Neuronal stem cell (in vitro differentiated cells): ENCODE measurements at regions not wholly inside any gene's neighbourhood (a gene's known extent, or its start where the extent isn't known, plus 50 kb on each side); places are given as distances from the start of the nearest gene placed in this dataset.
"Not testable (repeated sequence)": the region's sequence is repeated elsewhere in the genome, so short reads cannot be mapped to it uniquely, and the experiment has no call there.

Source experiments
- DNase-seq: peaks from one replicate; pipeline ENCODE4 v3.0.0-alpha.2; 2013; ENCODE audit warnings: low spot score
- H2AFZ ChIP-seq: one replicate; pipeline ENCODE4 v1.6.1; 2013; ENCODE audit warnings: mild to moderate bottlenecking, low read length, inconsistent platforms
- H2AK5ac ChIP-seq: 2 replicates; pipeline ENCODE4 v1.6.1; 2013; ENCODE audit warnings: low read depth, mild to moderate bottlenecking, inconsistent platforms, low read length, moderate library complexity, mixed read lengths
- H2BK120ac ChIP-seq: 2 replicates; pipeline ENCODE4 v1.6.1; 2013; ENCODE audit warnings: low read depth, mild to moderate bottlenecking, inconsistent platforms, low read length, moderate library complexity, mixed read lengths
- H2BK12ac ChIP-seq: one replicate; pipeline ENCODE4 v1.6.1; 2013; ENCODE audit warnings: low read length, inconsistent platforms
- H2BK15ac ChIP-seq: 2 replicates; pipeline ENCODE4 v1.6.1; 2013; ENCODE audit warnings: mild to moderate bottlenecking, low read length, inconsistent platforms, mixed read lengths
- H2BK5ac ChIP-seq: one replicate; pipeline ENCODE4 v1.6.1; 2013; ENCODE audit warnings: inconsistent platforms, mild to moderate bottlenecking, low read length, moderate library complexity
- H3K14ac ChIP-seq: one replicate; pipeline ENCODE4 v1.6.1; 2013; ENCODE audit warnings: low read length, inconsistent platforms
- H3K18ac ChIP-seq: 2 replicates; pipeline ENCODE4 v1.6.1; 2013; ENCODE audit warnings: low read length, inconsistent platforms
- H3K23ac ChIP-seq: 2 replicates; pipeline ENCODE4 v1.6.1; 2013; ENCODE audit warnings: low read depth, mild to moderate bottlenecking, mixed read lengths, low read length, inconsistent platforms; ENCODE audit not compliant: poor library complexity
- H3K27ac ChIP-seq: replicated peaks from 3 replicates; pipeline ENCODE4 v1.5.1; 2013; ENCODE audit warnings: low read length, inconsistent platforms
- H3K27me3 ChIP-seq, 3 experiments: 2 replicates each; pipeline ENCODE4 v1.6.1; 2013; ENCODE audit warnings: low read length in 3 of 3, mild to moderate bottlenecking in 2 of 3, inconsistent platforms in 1 of 3, low read depth in 1 of 3, mixed read lengths in 1 of 3, moderate library complexity in 1 of 3; ENCODE audit not compliant: control insufficient read depth in 3 of 3, insufficient read depth in 3 of 3
- H3K36me3 ChIP-seq, 2 donors: replicated peaks in 1 of 2; 2 replicates each; pipeline ENCODE4 v1.6.1; 2013; ENCODE audit warnings: low read length in 2 of 2; ENCODE audit not compliant: control insufficient read depth in 2 of 2, insufficient read depth in 2 of 2
- H3K4ac ChIP-seq: 2 replicates; pipeline ENCODE4 v1.6.1; 2013; ENCODE audit warnings: inconsistent platforms, mild to moderate bottlenecking, low read length, moderate library complexity
- H3K4me1 ChIP-seq, 2 donors: 1 replicate in 1 of 2; 2 replicates in 1 of 2; pipeline ENCODE4 v1.6.1; 2013; ENCODE audit warnings: low read length in 2 of 2, low read depth in 1 of 2; ENCODE audit not compliant: control insufficient read depth in 2 of 2, insufficient read depth in 1 of 2
- H3K4me2 ChIP-seq: one replicate; pipeline ENCODE4 v1.6.1; 2013; ENCODE audit warnings: mild to moderate bottlenecking, low read length, inconsistent platforms; ENCODE audit not compliant: insufficient read depth, poor library complexity, severe bottlenecking
- H3K4me3 ChIP-seq, 2 donors: 2 replicates each; pipeline ENCODE4 v1.5.1; 2013; ENCODE audit warnings: low read length in 2 of 2, mild to moderate bottlenecking in 2 of 2, inconsistent platforms in 1 of 2, moderate library complexity in 1 of 2
- H3K79me1 ChIP-seq: one replicate; pipeline ENCODE4 v1.6.1; 2013; ENCODE audit warnings: low read depth, mild to moderate bottlenecking, inconsistent platforms, low read length, moderate library complexity
- H3K9ac ChIP-seq: one replicate; pipeline ENCODE4 v1.6.1; 2013; ENCODE audit warnings: mild to moderate bottlenecking, low read depth, low read length, inconsistent platforms; ENCODE audit not compliant: poor library complexity
- H3K9me3 ChIP-seq, 2 donors: replicated peaks in 1 of 2; 2 replicates each; pipeline versions ENCODE3 to v1.6.1; 2013; ENCODE audit warnings: low read length in 2 of 2, mild to moderate bottlenecking in 2 of 2, inconsistent platforms in 1 of 2, low read depth in 1 of 2, mixed read lengths in 1 of 2, moderate library complexity in 1 of 2; ENCODE audit not compliant: control insufficient read depth in 2 of 2, insufficient read depth in 1 of 2
- H4K8ac ChIP-seq: one replicate; pipeline ENCODE4 v1.6.1; 2013; ENCODE audit warnings: low read depth, mild to moderate bottlenecking, inconsistent platforms, low read length, moderate library complexity
- H4K91ac ChIP-seq: one replicate; pipeline ENCODE4 v1.6.1; 2013; ENCODE audit warnings: low read length, low read depth, mild to moderate bottlenecking, inconsistent platforms; ENCODE audit not compliant: poor library complexity
- WGBS, 2 donors: extraction: QIAGEN DNeasy Blood & Tissue Kit; methylation state at CpG; one replicate each; pipeline ENCODE4 v1.1.7; 2013; ENCODE audit warnings: missing lambda C conversion rate in 2 of 2, mixed read lengths in 1 of 2; ENCODE audit not compliant: insufficient read length in 2 of 2, insufficient replicate concordance in 1 of 2; ENCODE audit errors: extremely low coverage in 2 of 2; 5-methylcytosine and 5-hydroxymethylcytosine counted together

GRCh38 chr13:19362946-19363510, 181.4 kb upstream of the TUBA3C start:
- Histone ChIP-seq H3K27ac (no peak overlapping the region), H3K4me1 (no peaks in the 10 kb centered on the region), H2AK5ac (no peak overlapping the region), H3K23ac (no peak overlapping the region), H2BK120ac (no peak overlapping the region), H3K4me2 (no peak overlapping the region), H2BK12ac (no peak overlapping the region), H3K27me3 (no peaks in the 10 kb centered on the region), H3K9me3 (peaks cover 0 to 3% of the 10 kb centered on the region in 2 donors), H3K18ac (no peak overlapping the region), H4K91ac (no peak overlapping the region), H4K8ac (no peak overlapping the region), H3K4ac (no peak overlapping the region), H3K79me1 (no peaks in the 10 kb centered on the region), H3K4me3 (no peak overlapping the region), H3K9ac (no peak overlapping the region), H3K36me3 (no peaks in the 10 kb centered on the region), H2BK5ac (no peak overlapping the region), H2AFZ (no peak overlapping the region), H2BK15ac (no peak overlapping the region), H3K14ac (no peak overlapping the region)
- DNase-seq: no peak
- WGBS, 2 donors: no CpG with 5 or more reads among the region's 2 CpGs

GRCh38 chr13:19359697-19360096, 178.1 kb upstream of the TUBA3C start:
- DNase-seq, H2BK120ac ChIP-seq, H3K9me3 ChIP-seq, H3K18ac ChIP-seq, H3K27ac ChIP-seq, H2AK5ac ChIP-seq, H3K4me1 ChIP-seq, H3K9ac ChIP-seq, H2AFZ ChIP-seq, H3K4me3 ChIP-seq, H2BK15ac ChIP-seq, H2BK5ac ChIP-seq, H3K36me3 ChIP-seq, H3K79me1 ChIP-seq, H3K27me3 ChIP-seq, H3K4ac ChIP-seq, H3K4me2 ChIP-seq, H3K14ac ChIP-seq, H4K8ac ChIP-seq, H2BK12ac ChIP-seq, H3K23ac ChIP-seq, H4K91ac ChIP-seq: not testable (repeated sequence)
- no CpG with 5 or more reads among the region's 2 CpGs for WGBS, 2 donors

- WGBS, 2 donors: no CpG with 5 or more reads among the region's 14 CpGs
- H3K23ac ChIP-seq: no peak overlapping the region
- H4K91ac ChIP-seq: no peak overlapping the region
- H3K14ac ChIP-seq: no peak overlapping the region
- H2BK12ac ChIP-seq: no peak overlapping the region
- H3K79me1 ChIP-seq: no peaks in the 10 kb centered on the region
- no peaks in the 10 kb centered on the region for H3K4me1 ChIP-seq
- H2BK120ac ChIP-seq: no peak overlapping the region
- H3K4me2 ChIP-seq: no peak overlapping the region
- no peak overlapping the region for H3K18ac ChIP-seq
- no peak overlapping the region for H2AK5ac ChIP-seq
- H3K9me3 ChIP-seq: peaks cover 0 to 15% of the 10 kb centered on the region in 2 donors
- no peak overlapping the region for H2BK15ac ChIP-seq
- no peak overlapping the region for H2AFZ ChIP-seq
- DNase-seq: no peak
- no peaks in the 10 kb centered on the region for H3K27me3 ChIP-seq
- no peak overlapping the region for H3K4ac ChIP-seq
- H3K36me3 ChIP-seq: no peaks in the 10 kb centered on the region
- no peak overlapping the region for H3K27ac ChIP-seq
- no peak overlapping the region for H3K9ac ChIP-seq
- peak overlapping the region; percentile 82 for H2BK5ac ChIP-seq
- peak overlapping the region in 1 of 2 donors; percentile 60 for H3K4me3 ChIP-seq
- no peak overlapping the region for H4K8ac ChIP-seq
Observed at GRCh38 chr13:19345916-19346422, 164.3 kb upstream of the TUBA3C start.

- Histone ChIP-seq H3K9ac (peak overlapping the region; percentile 60), H3K23ac (no peak overlapping the region), H2BK15ac (no peak overlapping the region), H3K4me3 (no peak overlapping the region), H3K36me3 (no peaks in the 10 kb centered on the region), H2AFZ (no peak overlapping the region), H2AK5ac (no peak overlapping the region), H3K18ac (no peak overlapping the region), H3K9me3 (peaks cover 0 to 15% of the 10 kb centered on the region in 2 donors), H2BK120ac (no peak overlapping the region), H3K4me2 (no peak overlapping the region), H2BK5ac (no peak overlapping the region), H3K4ac (no peak overlapping the region), H4K8ac (no peak overlapping the region), H3K79me1 (no peaks in the 10 kb centered on the region), H2BK12ac (no peak overlapping the region), H4K91ac (no peak overlapping the region), H3K27ac (no peak overlapping the region), H3K14ac (no peak overlapping the region), H3K27me3 (no peaks in the 10 kb centered on the region), H3K4me1 (no peaks in the 10 kb centered on the region)
- no CpG with 5 or more reads among the region's 10 CpGs for WGBS, 2 donors
- no peak for DNase-seq
Observed at GRCh38 chr13:19345158-19345557, 163.5 kb upstream of the TUBA3C start.
